Nucleus accumbens (tissue), 56 donors: ENCODE measurements at regions not wholly inside any gene's neighbourhood (a gene's known extent, or its start where the extent isn't known, plus 50 kb on each side); places are given as distances from the start of the nearest gene placed in this dataset.

ENCODE experiments used
- DNase-seq, 56 donors: peaks; one replicate each; lab custom pipeline; 2025; lab: John Stamatoyannopoulos, UW

DNA sequence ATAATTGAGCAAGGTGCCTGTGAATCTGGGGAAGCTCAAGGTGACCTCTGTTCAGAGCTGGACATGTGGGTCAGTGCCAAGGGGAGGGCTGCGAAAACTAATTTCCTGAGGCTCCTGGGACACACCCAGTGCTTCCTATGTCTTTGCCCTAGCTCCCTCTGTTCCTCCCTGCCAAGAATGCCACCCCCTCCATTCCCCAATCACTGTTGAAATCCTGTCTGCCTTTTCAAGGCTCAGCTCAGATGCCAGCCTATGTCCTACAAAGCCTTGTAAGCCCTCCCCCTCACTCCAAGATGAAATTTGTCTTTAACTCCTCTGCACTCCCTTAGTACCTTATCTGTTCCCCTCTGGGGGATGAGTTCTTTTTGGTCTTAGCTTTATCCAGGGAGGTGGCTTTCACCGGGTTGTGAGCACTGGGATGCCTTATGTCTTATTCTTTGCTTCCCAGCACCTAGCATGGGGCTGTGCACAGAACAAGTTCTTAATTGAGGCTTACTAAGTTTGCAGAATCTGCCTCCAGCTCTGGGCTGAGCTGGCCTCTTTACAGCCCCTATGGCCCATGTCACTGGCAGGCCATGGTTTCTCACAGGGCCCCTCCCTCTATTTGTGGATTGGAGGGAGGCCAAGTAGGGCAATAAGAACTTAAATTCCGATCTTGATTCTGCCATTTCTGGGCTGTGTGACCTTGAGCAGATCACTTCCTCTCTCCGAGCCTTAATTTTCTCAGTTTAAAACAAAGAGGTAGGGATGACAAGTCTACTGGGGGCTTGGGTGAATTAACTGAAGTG is 51.5 kb upstream of the EPB41L1 start:
- DNase-seq: peak in 24 of 56 donors; percentile 10 to 71 (median 40)

DNA sequence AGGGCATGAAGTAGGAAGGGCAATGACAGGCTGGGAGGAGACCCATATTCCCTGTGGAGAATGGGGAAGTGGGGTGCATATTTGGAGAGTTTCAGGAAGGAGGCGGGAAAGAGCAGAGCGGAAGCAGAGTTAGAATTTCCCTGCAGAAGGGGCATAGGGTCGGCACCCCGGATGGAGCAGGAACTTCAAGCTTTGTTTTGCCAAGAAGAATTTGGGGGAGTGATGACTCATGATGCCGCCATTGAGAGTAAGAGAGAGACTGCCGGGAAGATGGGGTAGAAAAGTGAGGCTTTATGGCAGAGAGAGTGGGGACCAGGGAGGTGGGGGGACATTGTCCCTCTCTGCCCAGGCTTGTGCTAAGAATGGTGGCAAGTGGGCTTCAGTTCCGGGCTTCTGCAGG is 50.3 kb upstream of the EPB41L1 start:
- peak in 7 of 56 donors; percentile 14 to 36 (median 27) for DNase-seq
